Right renal pelvis (tissue), 4 donors: ENCODE measurements at regions not wholly inside any gene's neighbourhood (a gene's known extent, or its start where the extent isn't known, plus 50 kb on each side); places are given as distances from the start of the nearest gene placed in this dataset.

Source experiments
- DNase-seq, 4 donors: peaks; one replicate each; pipeline ENCODE4 v3.0.0-alpha.2; 2013; ENCODE audit warnings: low read depth in 4 of 4, low spot score in 3 of 4, missing footprints in 1 of 4

- DNase-seq: no peak
Observed at GRCh38 chr10:78155722-78156121, 122.1 kb downstream of the RPS24 start.

- DNase-seq: no peak
Observed at GRCh38 chr10:78160591-78160990, 126.9 kb downstream of the RPS24 start.

- DNase-seq: no peak
Observed at GRCh38 chr10:78162853-78163252, 129.2 kb downstream of the RPS24 start.

DNA sequence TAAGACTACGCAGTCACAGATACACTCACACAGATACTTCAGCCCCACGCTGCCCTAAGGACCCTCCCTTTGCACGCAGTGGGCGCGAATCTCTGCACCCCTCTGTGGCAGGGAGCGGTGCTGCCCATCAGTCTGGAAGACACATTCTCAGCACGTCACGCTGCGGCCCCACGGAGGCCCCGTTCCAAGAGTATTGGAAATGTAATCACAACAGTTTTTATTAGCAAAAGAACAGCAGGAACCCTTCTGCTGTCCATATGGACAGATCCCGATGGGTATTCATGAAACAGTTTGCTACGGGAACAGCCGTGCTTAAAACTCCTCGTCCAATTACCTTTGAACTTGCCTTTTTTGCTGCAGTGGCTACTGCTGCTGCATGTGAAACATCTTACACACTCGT, 131.0 kb downstream of the RPS24 start:
- DNase-seq: no peak

DNA sequence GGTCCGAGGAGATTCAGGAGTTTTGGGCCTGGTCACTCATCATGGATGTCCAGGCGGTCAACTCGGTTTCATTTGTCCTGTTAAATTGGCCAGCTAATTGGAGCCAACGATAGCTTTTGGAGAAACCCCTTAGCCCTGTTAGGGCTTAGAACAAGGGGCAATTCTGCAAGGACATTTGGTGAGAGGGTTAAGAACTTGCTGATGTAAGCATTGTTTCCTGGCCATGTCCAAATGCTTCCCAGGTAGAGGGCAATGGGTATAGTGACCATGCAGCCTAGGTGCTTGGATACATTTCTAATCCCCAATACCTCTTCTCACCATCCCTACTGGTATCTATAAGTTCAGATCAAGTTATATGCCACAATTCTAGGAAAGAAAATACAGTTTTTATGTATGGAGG, 131.5 kb downstream of the RPS24 start:
- no peak for DNase-seq

DNA sequence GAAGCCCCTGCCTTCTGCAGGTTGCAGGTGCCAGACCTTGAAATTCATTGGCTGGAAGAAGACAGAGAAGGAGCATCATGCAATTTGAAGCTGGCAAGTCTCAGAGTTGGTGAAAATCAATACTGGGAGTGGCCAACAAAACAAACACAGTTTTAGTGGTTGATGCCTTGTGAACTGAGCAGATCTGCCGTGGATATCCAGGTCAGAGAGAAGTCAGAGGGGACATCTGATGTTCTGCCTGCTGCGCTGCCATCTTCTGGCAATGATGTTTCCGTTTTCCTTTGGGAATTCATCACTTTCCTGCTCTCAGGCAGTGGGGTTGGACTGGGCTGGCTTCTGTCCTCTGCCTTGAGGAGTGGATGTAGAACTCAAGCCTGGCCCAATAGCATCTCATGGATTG, 132.0 kb downstream of the RPS24 start:
- DNase-seq: no peak

- no peak for DNase-seq
Observed at GRCh38 chr10:78166261-78166660, 132.6 kb downstream of the RPS24 start.

DNA sequence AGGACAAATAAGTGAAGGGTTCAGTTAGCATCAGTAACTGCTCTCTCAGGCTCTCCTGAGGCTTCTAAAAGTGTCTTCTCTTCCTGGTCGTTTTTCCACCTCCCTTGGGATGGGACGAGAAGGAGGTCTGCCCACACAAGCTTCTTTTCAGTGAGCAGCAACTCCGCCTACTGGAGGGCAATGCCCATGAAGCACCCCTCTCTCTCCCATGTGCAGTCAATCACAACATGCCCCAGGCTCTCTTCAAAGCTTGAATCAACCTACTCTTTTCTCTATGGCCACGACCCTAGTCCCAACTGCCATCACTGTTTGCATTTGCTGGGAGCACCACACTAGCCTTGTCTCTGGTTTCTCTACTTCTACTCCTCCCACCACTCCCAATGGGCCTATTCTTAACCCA, 135.6 kb downstream of the RPS24 start:
- no peak for DNase-seq

- no peak for DNase-seq
Observed at GRCh38 chr10:78170026-78170475, 136.4 kb downstream of the RPS24 start.

- DNase-seq: no peak
Observed at GRCh38 chr10:78171633-78172400, 138.2 kb downstream of the RPS24 start.

GRCh38 chr10:78173360-78174015, 139.8 kb downstream of the RPS24 start:
- no peak for DNase-seq

DNA sequence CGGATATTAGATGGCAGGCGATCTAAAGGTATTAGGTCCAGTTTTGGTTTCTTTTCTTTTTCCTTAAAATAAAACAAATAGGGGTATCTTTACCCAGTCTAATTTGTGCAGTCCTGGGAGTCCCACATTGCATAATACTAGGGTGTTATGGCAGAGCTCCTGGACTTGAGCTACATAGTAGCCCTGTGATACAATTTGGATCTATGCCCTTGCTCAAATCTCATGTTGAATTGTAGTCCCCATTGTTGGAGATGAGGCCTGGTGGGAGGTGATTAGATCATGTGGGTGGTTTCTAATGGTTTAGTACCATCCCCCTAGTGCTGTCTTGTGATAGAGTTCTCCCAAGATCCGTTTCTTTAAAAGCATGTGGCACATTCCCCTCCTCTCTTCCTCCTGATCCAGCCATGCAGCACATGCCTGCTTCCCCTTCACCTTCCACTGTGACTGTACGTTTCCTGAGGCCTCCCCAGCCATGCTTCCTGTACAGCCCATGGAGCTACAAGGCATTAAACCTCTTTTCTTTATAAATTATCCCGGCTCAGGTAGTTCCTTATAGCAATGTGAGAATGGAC, 141.9 kb downstream of the RPS24 start:
- no peak for DNase-seq

DNA sequence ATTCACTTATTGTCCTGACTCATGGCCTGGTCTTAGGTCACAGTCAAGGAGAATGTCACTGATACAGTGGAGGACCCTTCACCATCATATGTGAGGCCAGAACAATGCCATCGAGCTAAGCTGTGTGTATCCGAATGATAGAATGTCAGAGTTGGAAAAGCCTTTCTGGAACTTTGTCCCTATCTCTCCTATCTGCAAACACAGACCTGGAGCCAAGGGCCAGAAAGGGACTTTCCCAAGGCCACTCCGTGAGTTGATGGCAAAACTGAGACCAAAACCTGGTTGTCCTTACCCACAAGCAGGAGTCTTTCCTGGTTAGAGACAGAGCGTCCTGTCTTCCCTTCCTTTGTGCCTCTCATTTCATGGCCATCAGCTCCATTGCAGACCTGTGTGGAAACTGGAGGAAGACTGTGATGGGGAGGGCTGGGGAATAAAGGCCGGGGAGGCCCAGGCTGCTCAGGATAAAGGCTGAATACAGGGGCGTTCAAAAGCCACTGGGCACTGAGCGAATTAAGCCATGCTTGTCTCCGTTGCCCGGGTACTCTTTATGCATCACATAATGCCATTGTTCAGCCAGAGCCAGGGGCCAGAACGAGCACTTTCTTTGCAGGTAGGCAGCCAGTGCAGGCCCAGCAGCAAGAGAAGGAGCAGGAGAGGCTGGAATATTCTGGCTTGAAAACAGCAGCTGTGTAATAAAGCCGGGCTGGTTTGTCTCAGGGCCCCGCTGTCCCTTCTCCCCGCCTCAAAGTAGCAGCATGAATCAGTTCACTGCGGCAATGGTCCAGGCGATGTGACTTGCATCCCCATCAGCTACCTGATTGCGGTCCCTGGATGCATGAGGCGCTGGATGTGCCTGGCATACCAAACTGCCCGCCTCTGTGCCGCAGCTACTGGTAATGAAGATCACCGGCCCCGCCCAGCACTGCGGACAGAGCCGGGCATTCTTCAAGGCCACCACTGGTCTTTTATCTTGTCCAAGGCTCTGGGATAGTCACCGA, 143.0 kb downstream of the RPS24 start:
- DNase-seq: no peak

- DNase-seq: no peak
Observed at GRCh38 chr10:78177491-78178185, 144.0 kb downstream of the RPS24 start.

- DNase-seq: no peak
Observed at GRCh38 chr10:78178397-78178796, 144.7 kb downstream of the RPS24 start.

DNA sequence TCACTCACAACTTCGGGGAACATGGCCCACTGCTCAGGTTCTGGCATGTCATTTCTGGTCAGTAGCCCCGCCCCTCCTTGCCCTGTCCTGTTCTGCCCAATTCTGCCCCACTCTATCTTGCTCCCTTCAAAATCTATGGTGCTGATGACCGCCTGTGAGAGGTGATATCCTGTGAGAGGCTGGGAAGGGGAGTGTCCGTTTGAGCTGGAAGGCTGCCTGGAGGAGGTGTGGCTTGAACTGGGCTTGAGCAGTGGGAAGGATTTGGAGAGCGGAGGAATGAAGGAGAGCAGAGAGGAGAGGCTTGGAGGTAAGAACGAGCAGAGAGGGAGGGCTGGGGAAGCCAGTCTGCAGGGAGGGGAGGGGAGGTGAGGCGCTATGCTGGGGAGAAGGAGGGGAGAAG, 145.3 kb downstream of the RPS24 start:
- no peak for DNase-seq

- DNase-seq: no peak
Observed at GRCh38 chr10:78179886-78180705, 146.4 kb downstream of the RPS24 start.

DNA sequence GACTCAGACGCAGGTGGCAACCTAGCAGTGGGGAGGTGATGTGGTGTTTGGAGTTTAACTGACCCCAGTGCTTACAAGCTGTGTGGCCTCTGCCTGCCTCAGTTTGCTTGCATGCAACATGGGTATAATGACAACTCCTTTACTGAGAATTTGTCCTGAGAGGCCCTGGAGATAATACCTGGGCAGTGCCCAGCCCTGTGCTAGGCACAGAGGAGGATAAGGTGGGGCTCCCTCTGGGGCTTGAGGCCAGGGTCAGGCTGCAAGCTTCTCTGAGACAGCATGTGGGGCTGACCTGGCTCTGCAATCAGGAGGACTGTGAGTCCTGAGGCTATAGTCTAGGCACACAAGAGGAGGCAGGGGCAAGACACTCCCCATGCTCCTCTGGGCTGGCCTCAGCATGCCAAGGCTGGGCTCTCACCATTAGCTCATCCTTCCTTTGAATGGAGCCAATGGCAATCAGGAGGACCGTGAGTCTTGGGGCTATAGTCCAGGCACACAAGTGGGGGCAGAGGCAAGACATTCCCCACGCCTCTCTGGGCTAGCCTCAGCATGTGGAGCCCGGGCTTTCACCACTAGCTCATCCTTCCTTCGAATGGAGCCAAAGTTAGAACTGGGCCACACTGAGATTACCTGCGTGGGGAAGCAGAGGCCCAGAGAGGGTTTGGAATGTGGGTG, 147.9 kb downstream of the RPS24 start:
- no peak for DNase-seq

DNA sequence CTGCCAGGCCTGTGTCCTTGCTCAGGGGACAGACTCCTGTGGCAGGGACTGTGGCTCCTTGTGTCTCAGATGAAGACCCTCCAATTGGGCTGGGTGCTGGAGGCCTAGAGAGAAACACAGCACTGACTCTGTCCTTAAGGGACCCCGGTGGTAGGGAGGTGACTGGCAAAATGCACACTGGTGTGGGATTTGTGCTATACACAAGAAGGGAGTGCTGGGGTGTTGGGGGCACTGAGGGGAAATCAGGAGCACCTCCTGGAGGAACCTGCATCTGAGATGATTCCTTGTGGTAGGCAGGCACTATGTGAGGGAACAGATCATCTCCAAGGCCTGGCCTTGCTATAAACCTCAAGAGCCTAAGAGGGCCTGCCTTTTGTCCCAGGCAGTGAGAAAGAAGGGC, 149.2 kb downstream of the RPS24 start:
- no peak for DNase-seq
